AG04449 (cell line): ENCODE measurements at regions not wholly inside any gene's neighbourhood (a gene's known extent, or its start where the extent isn't known, plus 50 kb on each side); places are given as distances from the start of the nearest gene placed in this dataset.

Experiments used
- CTCF ChIA-PET: fragments of 350-600 bp; formaldehyde crosslinking; extraction: SDS; loops from one replicate; lab custom pipeline; 2021; ENCODE audit warnings: antibody characterized with exemption; lab: Yijun Ruan, JAX
- POLR2A ChIA-PET: fragments of 400-600, 350-600 bp; formaldehyde crosslinking; extraction: SDS; loops from one replicate; lab custom pipeline; 2020; ENCODE audit warnings: antibody characterized with exemption, inconsistent platforms; lab: Yijun Ruan, JAX
- DNase-seq: peaks from one replicate; pipeline ENCODE4 v3.0.0-alpha.2; 2010; ENCODE audit warnings: low read depth, low spot score
- H3K4me3 ChIP-seq: 2 replicates; pipeline ENCODE4 v1.5.1; 2011; ENCODE audit warnings: low read depth, mild to moderate bottlenecking, control low read depth, low read length
- TF ChIP-seq, protein P1 (sequence below): IDR thresholded peaks from one replicate; pipeline ENCODE4 v1.5.1; 2011; ENCODE audit warnings: mild to moderate bottlenecking, moderate library complexity, low read length, control low read depth, inconsistent platforms; ENCODE audit not compliant: insufficient read depth; ENCODE audit errors: missing control alignments

DNA sequence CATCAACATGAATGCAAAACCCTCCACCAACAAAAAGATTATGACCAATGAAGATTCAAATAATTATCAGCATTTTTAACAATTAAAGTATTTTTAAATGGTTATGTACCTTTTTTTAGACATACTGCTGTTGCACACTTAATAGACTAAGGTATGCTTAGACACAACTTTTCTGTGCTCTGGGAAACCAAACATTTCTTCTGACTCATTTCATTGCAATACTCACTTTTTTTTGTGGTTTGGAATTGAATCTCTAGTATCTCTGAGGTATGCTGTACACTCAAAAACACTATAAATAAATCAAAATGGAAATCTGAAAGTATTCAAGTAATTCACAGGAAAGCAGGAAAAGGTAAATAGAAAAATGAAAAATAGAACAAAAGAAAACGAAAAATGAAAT is 247.9 kb upstream of the POU3F3 start:
- no peak overlapping the region for H3K4me3 ChIP-seq
- CTCF ChIA-PET = no interaction called here
- POLR2A ChIA-PET = no interaction called here
- TF ChIP-seq, protein P1, sequence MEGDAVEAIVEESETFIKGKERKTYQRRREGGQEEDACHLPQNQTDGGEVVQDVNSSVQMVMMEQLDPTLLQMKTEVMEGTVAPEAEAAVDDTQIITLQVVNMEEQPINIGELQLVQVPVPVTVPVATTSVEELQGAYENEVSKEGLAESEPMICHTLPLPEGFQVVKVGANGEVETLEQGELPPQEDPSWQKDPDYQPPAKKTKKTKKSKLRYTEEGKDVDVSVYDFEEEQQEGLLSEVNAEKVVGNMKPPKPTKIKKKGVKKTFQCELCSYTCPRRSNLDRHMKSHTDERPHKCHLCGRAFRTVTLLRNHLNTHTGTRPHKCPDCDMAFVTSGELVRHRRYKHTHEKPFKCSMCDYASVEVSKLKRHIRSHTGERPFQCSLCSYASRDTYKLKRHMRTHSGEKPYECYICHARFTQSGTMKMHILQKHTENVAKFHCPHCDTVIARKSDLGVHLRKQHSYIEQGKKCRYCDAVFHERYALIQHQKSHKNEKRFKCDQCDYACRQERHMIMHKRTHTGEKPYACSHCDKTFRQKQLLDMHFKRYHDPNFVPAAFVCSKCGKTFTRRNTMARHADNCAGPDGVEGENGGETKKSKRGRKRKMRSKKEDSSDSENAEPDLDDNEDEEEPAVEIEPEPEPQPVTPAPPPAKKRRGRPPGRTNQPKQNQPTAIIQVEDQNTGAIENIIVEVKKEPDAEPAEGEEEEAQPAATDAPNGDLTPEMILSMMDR = no peak
- no peak for DNase-seq

DNA sequence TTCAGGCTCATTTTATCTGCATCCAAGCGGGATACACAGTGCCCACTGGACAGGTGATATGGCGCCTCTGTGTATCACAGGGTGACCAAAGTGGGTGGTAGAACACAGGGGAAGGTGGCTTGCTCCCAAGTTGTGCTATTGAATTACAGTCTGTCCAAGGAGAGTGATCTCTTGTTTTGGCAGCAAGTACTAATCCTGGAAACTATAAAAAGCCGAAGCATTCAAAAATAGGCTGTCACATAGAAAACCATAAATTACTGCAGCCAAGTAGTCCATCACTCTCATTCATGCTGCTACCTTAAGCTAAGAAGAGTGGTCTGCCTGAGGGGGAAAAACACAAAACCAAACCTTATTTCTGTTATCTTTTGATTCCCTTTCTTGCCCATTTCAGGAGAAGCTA is 237.1 kb upstream of the POU3F3 start:
- POLR2A ChIA-PET = no interaction called here
- CTCF ChIA-PET = no interaction called here
- no peak for DNase-seq
- H3K4me3 ChIP-seq = no peak overlapping the region
- TF ChIP-seq, protein P1 = no peak

DNA sequence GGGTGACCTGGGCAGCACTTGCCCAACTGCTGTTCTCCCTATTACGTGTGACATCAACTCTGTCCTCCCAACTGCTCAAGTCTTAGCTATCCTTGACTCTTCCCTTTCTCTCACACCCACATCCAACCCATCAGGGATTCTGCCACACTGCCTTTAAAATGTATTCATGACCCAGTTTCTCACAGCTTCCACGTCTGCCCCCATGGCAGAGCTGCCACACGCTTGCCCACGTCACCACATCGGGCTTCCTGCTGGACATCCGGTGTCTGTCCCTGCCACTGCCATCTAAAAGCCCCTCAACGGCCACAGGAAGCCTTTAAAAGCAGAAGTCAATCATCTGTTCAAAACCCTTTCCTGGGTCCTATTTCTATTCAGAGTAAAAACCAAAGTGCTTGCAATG is 233.1 kb upstream of the POU3F3 start:
- no peak overlapping the region for H3K4me3 ChIP-seq
- TF ChIP-seq, protein P1 = no peak
- POLR2A ChIA-PET = interaction anchor here (0.7 kb wide), 1 partner anchor 252 kb away, joined by 3 read pairs; no protein-coding TSS in a partner anchor
- DNase-seq = no peak
- CTCF ChIA-PET = no interaction called here

DNA sequence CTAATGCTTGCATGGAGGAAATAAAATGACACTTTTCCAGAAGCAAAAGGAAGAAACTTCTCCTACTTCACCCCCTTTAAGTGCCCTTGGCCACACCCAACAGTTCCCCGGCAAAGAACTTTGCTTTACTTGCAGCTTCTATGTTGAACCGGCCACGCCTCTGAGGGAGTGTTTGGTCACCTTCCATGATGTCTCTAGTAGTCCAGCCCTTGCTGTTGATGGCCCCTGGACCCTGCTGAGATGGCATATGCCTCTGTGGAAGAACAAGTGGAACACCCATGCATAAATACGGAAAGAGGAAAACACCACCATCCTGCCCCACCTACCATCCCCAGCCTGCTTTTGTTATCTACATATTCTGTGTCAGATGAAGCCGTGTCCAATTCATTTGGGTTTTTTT is 218.3 kb upstream of the POU3F3 start:
- POLR2A ChIA-PET = no interaction called here
- CTCF ChIA-PET = no interaction called here
- no peak for DNase-seq
- TF ChIP-seq, protein P1 = no peak
- H3K4me3 ChIP-seq = no peak overlapping the region

DNA sequence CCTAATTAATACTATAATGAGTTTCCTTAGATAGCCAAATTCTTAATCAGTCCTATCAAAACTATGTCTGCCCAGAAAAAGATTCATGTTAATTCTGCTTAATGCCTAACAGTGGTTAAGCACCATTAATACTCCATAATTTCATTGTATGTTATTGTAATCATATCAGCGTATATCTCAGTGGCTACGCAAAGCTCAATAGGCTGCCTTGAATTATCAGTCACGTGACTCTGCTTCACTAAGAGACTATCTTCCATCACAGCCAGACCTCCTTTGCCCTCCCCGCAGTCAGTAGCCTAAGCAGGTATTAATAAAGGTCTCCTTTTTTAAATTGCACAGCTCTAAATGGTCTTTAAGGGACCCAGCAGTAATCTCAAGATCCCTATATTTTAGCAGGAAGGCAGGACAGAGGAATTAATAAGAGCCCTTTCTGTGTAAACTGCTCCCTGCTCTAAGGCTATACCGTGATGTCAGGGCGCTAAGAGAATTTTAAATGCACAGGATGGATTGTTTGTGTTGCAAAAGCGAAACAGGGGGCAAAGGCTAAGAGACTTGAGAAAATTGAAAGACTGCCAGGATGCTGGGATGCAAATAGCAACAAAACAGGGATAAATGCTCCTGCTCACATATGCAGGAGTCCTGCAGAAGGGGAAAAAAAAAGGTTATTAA is 215.6 kb upstream of the POU3F3 start:
- POLR2A ChIA-PET = no interaction called here
- DNase-seq = no peak
- no peak overlapping the region for H3K4me3 ChIP-seq
- TF ChIP-seq, protein P1 = no peak
- CTCF ChIA-PET = no interaction called here

DNA sequence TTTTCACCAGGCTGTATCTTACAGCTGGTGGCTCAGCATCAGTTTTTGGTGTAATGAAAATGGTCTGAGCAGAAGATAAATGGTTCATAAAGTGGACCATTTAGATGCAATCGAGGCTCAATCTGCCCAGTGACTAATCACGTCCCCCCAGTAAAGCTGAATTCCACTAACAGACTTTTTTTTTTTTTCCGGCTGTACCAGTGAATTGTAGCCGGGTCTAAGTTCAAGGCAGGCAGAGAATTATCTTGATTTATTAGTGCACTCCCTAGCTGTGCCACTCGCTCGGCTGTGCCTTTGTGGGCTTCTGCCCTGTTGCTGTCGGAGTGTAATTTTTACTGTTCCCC is 215.1 kb upstream of the POU3F3 start:
- ChIA-PET CTCF (no interaction called here), POLR2A (no interaction called here)
- no peak overlapping the region for H3K4me3 ChIP-seq
- TF ChIP-seq, protein P1 = no peak
- no peak for DNase-seq
